Muscle of leg (tissue), 3 donors: ENCODE measurements at regions not wholly inside any gene's neighbourhood (a gene's known extent, or its start where the extent isn't known, plus 50 kb on each side); places are given as distances from the start of the nearest gene placed in this dataset.

Experiments used
- DNase-seq: peaks from one replicate; pipeline ENCODE4 v3.0.0; 2013
- H3K27ac ChIP-seq: one replicate; pipeline ENCODE4 v1.5.1; 2013; ENCODE audit warnings: mild to moderate bottlenecking, low read length, control low read depth
- H3K27me3 ChIP-seq: one replicate; pipeline ENCODE4 v1.6.1; 2013; ENCODE audit warnings: low read length; ENCODE audit not compliant: control insufficient read depth, insufficient read depth
- H3K36me3 ChIP-seq: one replicate; pipeline ENCODE4 v1.6.1; 2013; ENCODE audit warnings: low read length; ENCODE audit not compliant: control insufficient read depth, insufficient read depth
- H3K4me1 ChIP-seq: one replicate; pipeline ENCODE4 v1.6.1; 2013; ENCODE audit warnings: low read length; ENCODE audit not compliant: control insufficient read depth, insufficient read depth
- H3K4me3 ChIP-seq: one replicate; pipeline ENCODE4 v1.5.1; 2013; ENCODE audit warnings: low read length, control low read depth
- H3K9me3 ChIP-seq: replicated peaks from 2 replicates; pipeline ENCODE4 v1.6.1; 2013; ENCODE audit warnings: low read depth, low read length; ENCODE audit not compliant: control insufficient read depth
- WGBS: methylation state at CpG from one replicate; pipeline ENCODE4 v1.1.5; 2013; ENCODE audit warnings: missing lambda C conversion rate; ENCODE audit not compliant: insufficient coverage; 5-methylcytosine and 5-hydroxymethylcytosine counted together

DNA sequence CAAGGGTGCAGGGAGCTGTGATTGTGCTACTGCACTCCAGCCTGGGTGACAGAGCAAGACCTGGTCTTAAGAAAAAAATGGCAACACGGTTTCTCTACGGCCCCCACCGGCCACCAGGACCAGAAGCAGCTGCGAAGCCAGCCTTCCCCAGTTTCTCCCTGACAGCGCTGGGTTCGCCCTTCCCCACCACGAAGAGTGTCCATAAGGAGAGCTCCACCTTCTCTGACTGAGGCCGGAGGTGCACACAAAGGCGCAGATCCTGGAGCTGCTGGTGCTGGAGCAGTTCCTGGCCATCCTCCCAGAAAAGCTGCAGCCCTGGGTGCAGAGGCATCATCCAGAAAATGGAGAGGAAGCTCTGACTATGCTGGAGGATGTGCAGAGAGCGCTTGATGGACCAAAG lies 52.2 kb upstream of the ZNF599 start:
- no peaks in the 10 kb centered on the region for H3K9me3 ChIP-seq
- no peaks in the 10 kb centered on the region for H3K4me1 ChIP-seq
- H3K36me3 ChIP-seq: no peaks in the 10 kb centered on the region
- no peaks in the 10 kb centered on the region for H3K27me3 ChIP-seq
- 72% methylated on average over 10 of the region's 10 CpGs for WGBS
- no peak for DNase-seq
- H3K27ac ChIP-seq: no peak overlapping the region
- no peak overlapping the region for H3K4me3 ChIP-seq

DNA sequence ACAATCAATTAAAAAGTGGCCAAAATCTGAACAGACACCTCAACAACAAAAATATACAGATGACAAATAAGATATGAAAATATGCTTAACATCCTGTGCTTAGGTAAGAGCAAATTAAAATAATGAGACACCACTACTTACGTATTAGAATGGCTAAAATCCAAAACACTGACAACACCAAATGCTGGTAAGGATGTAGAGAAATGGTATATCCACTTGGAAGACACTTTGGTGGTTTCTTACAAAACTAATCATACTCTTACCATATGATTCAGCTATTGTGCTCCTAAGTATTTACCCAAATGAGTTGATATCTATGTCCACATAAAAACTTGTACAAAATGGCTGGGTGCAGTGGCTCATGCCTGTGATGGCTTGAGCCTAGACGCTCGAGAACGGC lies 51.7 kb upstream of the ZNF599 start:
- no peaks in the 10 kb centered on the region for H3K27me3 ChIP-seq
- no peaks in the 10 kb centered on the region for H3K9me3 ChIP-seq
- no peak overlapping the region for H3K4me3 ChIP-seq
- no peak overlapping the region for H3K27ac ChIP-seq
- H3K4me1 ChIP-seq: no peaks in the 10 kb centered on the region
- WGBS: no CpG with 5 or more reads among the region's 4 CpGs
- no peaks in the 10 kb centered on the region for H3K36me3 ChIP-seq
- DNase-seq: no peak
